Natural killer cell treated with Interleukin-12 subunit alpha and Interleukin-12 subunit beta and Interleukin-15 and Interleukin-18, amount 100 ng/mL, for 72 hours (primary cell): ENCODE measurements at regions not wholly inside any gene's neighbourhood (a gene's known extent, or its start where the extent isn't known, plus 50 kb on each side); places are given as distances from the start of the nearest gene placed in this dataset.

ENCODE experiments used
- ATAC-seq, 2 donors: fragments of 150-1000 bp; cut with Tn5 transposase in 1 of 2; sonication (Bioruptor Pico), chemical (Tn5 transposase) in 1 of 2; 2 replicates each; pipeline ENCODE4 v1.10.0; 2021
- DNase-seq: peaks from one replicate; pipeline ENCODE4 v3.0.0; 2022; ENCODE audit warnings: low spot score
- H3K27ac Mint-ChIP-seq, 2 donors: 1 replicate in 1 of 2; 2 replicates in 1 of 2; pipeline ENCODE4 v1.8.0; 2022; ENCODE audit warnings: mixed read lengths in 2 of 2, mild to moderate bottlenecking in 1 of 2, moderate library complexity in 1 of 2
- H3K27me3 Mint-ChIP-seq, 2 donors: 1 replicate in 1 of 2; 2 replicates in 1 of 2; pipeline ENCODE4 v1.8.0; 2022; ENCODE audit warnings: mixed read lengths in 2 of 2
- H3K36me3 Mint-ChIP-seq: one replicate; pipeline ENCODE4 v1.8.0; 2022; ENCODE audit warnings: mixed read lengths
- H3K4me1 Mint-ChIP-seq, 2 donors: 1 replicate in 1 of 2; 2 replicates in 1 of 2; pipeline ENCODE4 v1.8.0; 2022; ENCODE audit warnings: low read depth in 2 of 2, mixed read lengths in 2 of 2, mild to moderate bottlenecking in 1 of 2
- H3K4me3 Mint-ChIP-seq: one replicate; pipeline ENCODE4 v1.8.0; 2022; ENCODE audit warnings: mixed read lengths
- H3K9me3 Mint-ChIP-seq: 2 replicates; pipeline ENCODE4 v1.8.0; 2022; ENCODE audit warnings: mixed read lengths

- no peaks in the 10 kb centered on the region for H3K36me3 Mint-ChIP-seq
- ATAC-seq (no peak), DNase-seq (no peak)
- no peak overlapping the region for H3K4me3 Mint-ChIP-seq
- peaks cover 0 to 14% of the 10 kb centered on the region in 2 donors for H3K4me1 Mint-ChIP-seq
- peaks cover 0 to 4% of the 10 kb centered on the region in 2 donors for H3K27me3 Mint-ChIP-seq
- H3K9me3 Mint-ChIP-seq = no peaks in the 10 kb centered on the region
- no peak overlapping the region for H3K27ac Mint-ChIP-seq
Observed at GRCh38 chr6:42512579-42512978, 51.2 kb upstream of the UBR2 start.

- H3K4me3 Mint-ChIP-seq = no peak overlapping the region
- peaks cover 0 to 7% of the 10 kb centered on the region in 2 donors for H3K27me3 Mint-ChIP-seq
- H3K27ac Mint-ChIP-seq = no peak overlapping the region
- peaks cover 0 to 14% of the 10 kb centered on the region in 2 donors for H3K4me1 Mint-ChIP-seq
- no peaks in the 10 kb centered on the region for H3K36me3 Mint-ChIP-seq
- ATAC-seq (no peak), DNase-seq (no peak)
- no peaks in the 10 kb centered on the region for H3K9me3 Mint-ChIP-seq
Observed at GRCh38 chr6:42511803-42512422, 51.9 kb upstream of the UBR2 start.

- H3K4me1 Mint-ChIP-seq = peaks cover 0 to 14% of the 10 kb centered on the region in 2 donors
Observed at GRCh38 chr6:42510795-42511194, 53.0 kb upstream of the UBR2 start.

GRCh38 chr6:42509765-42510164, 54.1 kb upstream of the UBR2 start:
- peaks cover 0 to 14% of the 10 kb centered on the region in 2 donors for H3K4me1 Mint-ChIP-seq
- no peaks in the 10 kb centered on the region for H3K36me3 Mint-ChIP-seq
- DNase-seq (no peak), ATAC-seq (peak in 1 of 2 donors; percentile 75)
- peaks cover 0 to 4% of the 10 kb centered on the region in 2 donors for H3K27me3 Mint-ChIP-seq
- H3K4me3 Mint-ChIP-seq = no peak overlapping the region
- H3K27ac Mint-ChIP-seq = no peak overlapping the region
- H3K9me3 Mint-ChIP-seq = no peaks in the 10 kb centered on the region

More at GRCh38 chr6:42510795-42511194, 53.0 kb upstream of the UBR2 start:
- DNase-seq (no peak), ATAC-seq (no peak)
- no peaks in the 10 kb centered on the region for H3K9me3 Mint-ChIP-seq
- no peak overlapping the region for H3K27ac Mint-ChIP-seq
- H3K36me3 Mint-ChIP-seq = no peaks in the 10 kb centered on the region
- peaks cover 0 to 7% of the 10 kb centered on the region in 2 donors for H3K27me3 Mint-ChIP-seq
- H3K4me3 Mint-ChIP-seq = no peak overlapping the region

- ATAC-seq = no peak
- Mint-ChIP-seq H3K9me3 (no peaks in the 10 kb centered on the region), H3K36me3 (no peaks in the 10 kb centered on the region), H3K27ac (no peak overlapping the region), H3K27me3 (peaks cover 0 to 2% of the 10 kb centered on the region in 2 donors), H3K4me3 (no peak overlapping the region), H3K4me1 (peaks cover 0 to 14% of the 10 kb centered on the region in 2 donors)
- DNase-seq = no peak
Observed at GRCh38 chr6:42509256-42509655, 54.6 kb upstream of the UBR2 start.

- H3K27me3 Mint-ChIP-seq = peaks cover 0 to 4% of the 10 kb centered on the region in 2 donors
- DNase-seq (no peak), ATAC-seq (no peak)
- no peaks in the 10 kb centered on the region for H3K9me3 Mint-ChIP-seq
- H3K27ac Mint-ChIP-seq = no peak overlapping the region
- H3K4me1 Mint-ChIP-seq = peaks cover 4 to 22% of the 10 kb centered on the region in 2 donors
- no peaks in the 10 kb centered on the region for H3K36me3 Mint-ChIP-seq
- H3K4me3 Mint-ChIP-seq = no peak overlapping the region
Observed at GRCh38 chr6:42507901-42508300, 55.9 kb upstream of the UBR2 start.

- Mint-ChIP-seq H3K9me3 (no peaks in the 10 kb centered on the region), H3K27ac (no peak overlapping the region), H3K27me3 (peaks cover under 1 to 8% of the 10 kb centered on the region in 2 donors), H3K36me3 (peaks cover under 1% of the 10 kb centered on the region), H3K4me1 (peaks cover 4 to 21% of the 10 kb centered on the region in 2 donors), H3K4me3 (no peak overlapping the region)
- ATAC-seq (no peak), DNase-seq (no peak)
Observed at GRCh38 chr6:42507195-42507594, 55.5 kb upstream of the TRERF1 start.

- H3K9me3 Mint-ChIP-seq = no peaks in the 10 kb centered on the region
- peaks cover 4 to 21% of the 10 kb centered on the region in 2 donors for H3K4me1 Mint-ChIP-seq
- no peak for DNase-seq
- peaks cover 5% of the 10 kb centered on the region for H3K36me3 Mint-ChIP-seq
- ATAC-seq = no peak
- peak overlapping the region in 1 of 2 donors; percentile 14 for H3K27ac Mint-ChIP-seq
- H3K27me3 Mint-ChIP-seq = peaks cover 7 to 13% of the 10 kb centered on the region in 2 donors
- H3K4me3 Mint-ChIP-seq = no peak overlapping the region
Observed at GRCh38 chr6:42506070-42506469, 54.3 kb upstream of the TRERF1 start.

- H3K27me3 Mint-ChIP-seq = peaks cover 7 to 17% of the 10 kb centered on the region in 2 donors
- DNase-seq (no peak), ATAC-seq (peak in 1 of 2 donors; percentile 69)
- no peak overlapping the region for H3K4me3 Mint-ChIP-seq
- H3K4me1 Mint-ChIP-seq = peaks cover 4 to 21% of the 10 kb centered on the region in 2 donors
- no peaks in the 10 kb centered on the region for H3K9me3 Mint-ChIP-seq
- no peak overlapping the region for H3K27ac Mint-ChIP-seq
- H3K36me3 Mint-ChIP-seq = peaks cover 5% of the 10 kb centered on the region
Observed at GRCh38 chr6:42505385-42505718, 53.6 kb upstream of the TRERF1 start.

- no peak for DNase-seq
- Mint-ChIP-seq H3K4me1 (peaks cover 4 to 13% of the 10 kb centered on the region in 2 donors), H3K27me3 (peaks cover 7 to 20% of the 10 kb centered on the region in 2 donors), H3K27ac (peak overlapping the region in 1 of 2 donors; percentile 18), H3K4me3 (no peak overlapping the region), H3K36me3 (peaks cover 5% of the 10 kb centered on the region), H3K9me3 (no peaks in the 10 kb centered on the region)
- no peak for ATAC-seq
Observed at GRCh38 chr6:42503894-42504293, 52.2 kb upstream of the TRERF1 start.

GRCh38 chr6:42502990-42503389, 51.3 kb upstream of the TRERF1 start:
- peaks cover 4 to 13% of the 10 kb centered on the region in 2 donors for H3K4me1 Mint-ChIP-seq
- no peaks in the 10 kb centered on the region for H3K9me3 Mint-ChIP-seq
- no peak overlapping the region for H3K4me3 Mint-ChIP-seq
- H3K36me3 Mint-ChIP-seq = peaks cover 5% of the 10 kb centered on the region
- DNase-seq (no peak), ATAC-seq (no peak)
- peaks cover 7 to 21% of the 10 kb centered on the region in 2 donors for H3K27me3 Mint-ChIP-seq
- no peak overlapping the region for H3K27ac Mint-ChIP-seq

- peaks cover 4 to 13% of the 10 kb centered on the region in 2 donors for H3K4me1 Mint-ChIP-seq
- H3K27me3 Mint-ChIP-seq = peaks cover 7 to 26% of the 10 kb centered on the region in 2 donors
- no peak overlapping the region for H3K4me3 Mint-ChIP-seq
Observed at GRCh38 chr6:42502127-42502526, 50.4 kb upstream of the TRERF1 start.

More at GRCh38 chr6:42502127-42502526, 50.4 kb upstream of the TRERF1 start:
- DNase-seq (no peak), ATAC-seq (no peak)
- Mint-ChIP-seq H3K9me3 (no peaks in the 10 kb centered on the region), H3K36me3 (peaks cover 5% of the 10 kb centered on the region), H3K27ac (no peak overlapping the region)
